Stimulated activated CD8-positive, alpha-beta memory T cell treated with anti-CD3 and anti-CD28 coated beads, Interleukin-15, amount 100 ng/mL, for 48 hours (primary cell): ENCODE measurements at regions not wholly inside any gene's neighbourhood (a gene's known extent, or its start where the extent isn't known, plus 50 kb on each side); places are given as distances from the start of the nearest gene placed in this dataset.

Experiments
- DNase-seq, 2 donors: peaks; one replicate each; pipeline ENCODE4 v3.0.0-alpha.2; 2020; ENCODE audit warnings: low read depth in 2 of 2

DNA sequence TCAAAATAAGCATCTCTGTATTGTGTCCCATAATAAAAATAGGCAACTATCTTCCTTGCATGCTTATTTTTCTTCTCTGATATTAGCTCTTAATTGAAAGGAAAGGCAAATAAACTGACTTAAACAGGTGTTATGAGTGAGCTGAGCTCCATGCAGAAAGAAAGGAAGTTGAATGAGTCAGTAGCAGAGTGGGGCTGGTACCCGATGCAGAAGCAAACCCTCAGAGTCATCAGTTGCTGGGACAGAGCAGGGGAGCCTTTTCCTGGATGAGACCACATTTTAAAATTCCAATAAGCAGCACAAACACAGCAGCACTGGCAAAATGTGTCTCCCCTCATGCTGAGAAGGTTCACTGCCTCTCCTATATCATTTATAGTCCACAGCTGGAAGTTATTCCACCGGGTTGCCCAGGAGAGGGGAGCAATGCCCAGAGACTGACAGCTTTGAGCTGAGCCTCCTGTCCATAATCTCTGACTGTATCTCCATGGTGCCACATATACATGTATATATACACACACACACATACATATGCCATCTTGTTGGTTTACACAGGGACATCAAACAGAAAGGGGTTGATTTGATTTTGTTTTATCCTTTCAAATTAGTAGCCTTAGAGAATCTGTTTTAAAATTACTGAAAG, 274.3 kb upstream of the PPARGC1A start:
- DNase-seq = no peak

GRCh38 chr4:24163314-24163713, 273.5 kb upstream of the PPARGC1A start:
- no peak for DNase-seq

DNA sequence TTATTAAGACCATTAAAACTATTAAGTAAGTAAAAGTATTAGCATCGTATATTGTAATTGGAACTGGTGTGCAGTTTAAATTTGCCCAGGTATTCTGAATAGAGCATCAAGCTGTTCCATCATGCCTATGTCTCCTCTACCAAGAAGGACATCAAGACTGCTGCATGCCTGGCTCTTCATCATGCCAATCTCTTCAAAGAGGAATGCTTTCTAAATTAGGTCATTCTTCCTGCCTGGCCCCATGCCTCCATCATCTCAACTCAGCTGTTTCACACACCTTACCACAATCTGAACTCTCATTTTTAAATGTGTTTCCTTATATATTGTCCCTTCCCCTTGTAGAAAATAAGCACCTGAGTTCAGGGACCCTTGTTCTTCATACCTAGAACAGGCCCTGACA, 270.5 kb upstream of the PPARGC1A start:
- no peak for DNase-seq

DNA sequence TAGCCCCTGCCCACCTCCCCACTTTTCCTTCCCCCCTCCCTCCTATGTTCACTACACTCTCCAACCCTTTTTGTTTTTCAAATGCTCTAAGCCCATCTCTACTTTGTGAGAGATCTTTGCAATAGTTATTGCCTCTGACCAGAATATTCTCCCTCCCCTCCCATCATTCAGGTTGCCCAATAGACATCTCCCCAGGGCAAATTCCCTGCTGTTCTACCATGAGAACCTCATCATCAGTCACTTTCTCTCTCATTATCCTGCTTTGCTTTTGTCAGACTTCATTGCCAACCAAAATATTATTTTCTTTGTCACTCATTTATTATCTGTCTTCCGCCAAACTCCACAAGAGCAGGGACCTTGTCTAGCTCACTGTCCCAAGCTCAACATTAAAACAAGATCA, 268.2 kb upstream of the PPARGC1A start:
- DNase-seq = no peak

- no peak for DNase-seq
Observed at GRCh38 chr4:24150034-24150433, 260.2 kb upstream of the PPARGC1A start.

GRCh38 chr4:24146127-24146526, 256.3 kb upstream of the PPARGC1A start:
- no peak for DNase-seq

DNA sequence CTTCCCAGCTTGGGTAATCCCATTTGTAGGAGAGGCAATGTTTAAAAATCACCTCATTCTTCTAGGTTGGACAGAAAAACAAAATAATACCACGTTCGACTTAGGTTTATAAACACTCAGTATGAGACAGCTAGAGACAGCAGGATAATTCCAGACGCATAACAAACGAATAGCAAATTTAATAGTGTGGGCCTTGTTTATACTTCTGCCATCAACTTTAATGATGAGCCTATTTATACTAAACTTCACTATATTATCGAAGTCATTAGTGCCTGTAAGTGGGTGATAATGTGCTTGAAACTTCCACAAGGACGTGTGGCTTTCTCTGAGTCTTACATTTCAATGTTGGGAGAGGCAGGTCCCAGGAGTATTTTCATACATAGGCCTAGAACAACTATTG, 255.7 kb upstream of the PPARGC1A start:
- DNase-seq = no peak

DNA sequence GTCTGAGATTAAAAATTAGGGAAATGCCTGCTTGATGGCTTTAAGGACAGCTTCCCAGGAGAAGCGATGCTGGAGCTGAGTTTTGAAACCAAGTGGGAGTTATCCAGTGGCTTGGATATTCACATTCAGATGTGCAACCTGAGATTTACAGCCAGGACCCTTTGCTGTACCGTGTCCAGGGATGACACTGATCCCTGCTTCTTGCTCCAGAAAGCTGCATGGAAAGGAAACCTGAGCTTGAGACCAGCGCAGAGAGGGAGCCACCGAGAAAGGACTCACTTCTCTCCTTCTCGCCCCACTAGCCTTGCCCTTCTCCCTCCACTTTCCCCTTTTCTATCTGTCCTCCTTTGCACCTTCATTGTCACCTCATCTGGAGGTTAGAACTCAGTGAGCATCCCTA, 254.5 kb upstream of the PPARGC1A start:
- DNase-seq = no peak

GRCh38 chr4:24143741-24144140, 253.9 kb upstream of the PPARGC1A start:
- no peak for DNase-seq

- DNase-seq = no peak
Observed at GRCh38 chr4:24141836-24142235, 252.0 kb upstream of the PPARGC1A start.

- no peak for DNase-seq
Observed at GRCh38 chr4:24140892-24141291, 251.0 kb upstream of the PPARGC1A start.

DNA sequence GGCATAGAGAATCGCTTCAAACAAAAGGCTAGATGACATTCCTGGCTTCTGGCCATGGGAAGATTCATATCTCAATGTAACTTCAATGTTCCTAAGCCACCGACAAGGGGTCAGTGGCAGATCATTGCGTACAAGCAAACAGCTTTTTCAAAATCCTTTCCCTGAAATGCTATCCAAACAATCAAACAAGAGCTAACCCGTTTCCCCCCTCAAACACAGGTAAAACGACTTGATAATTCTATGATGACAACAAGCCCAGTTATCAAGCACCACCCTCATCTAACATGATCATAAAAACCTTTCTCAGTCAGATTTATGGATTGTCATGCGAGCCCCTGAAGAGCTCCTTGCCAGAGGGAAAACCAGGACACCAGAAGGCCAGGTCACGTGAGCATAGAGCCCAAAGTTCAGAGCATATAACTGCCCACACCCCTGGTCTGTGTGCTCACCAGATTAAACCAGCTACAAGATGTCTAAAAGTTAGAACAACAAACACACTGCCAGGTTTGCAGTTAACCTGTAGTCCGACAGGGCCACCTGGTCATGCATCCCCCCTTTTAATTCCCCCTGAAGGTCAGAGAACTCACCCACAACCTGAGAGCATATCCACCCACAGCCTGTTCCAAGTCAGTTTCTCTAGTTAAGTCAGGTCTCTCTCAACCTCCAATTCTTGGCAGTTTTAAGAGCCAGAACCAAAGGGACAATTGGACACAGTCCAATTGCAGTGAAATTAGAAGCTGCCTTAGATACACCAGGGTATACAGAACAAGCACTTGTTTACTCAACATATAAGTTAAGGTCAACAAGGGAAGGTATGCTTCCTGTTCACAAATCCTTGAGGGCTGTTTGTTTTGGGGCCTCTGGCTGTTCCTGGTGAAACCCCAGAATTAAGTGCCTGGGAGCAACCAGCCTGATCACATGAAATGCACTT, 248.1 kb upstream of the PPARGC1A start:
- no peak for DNase-seq

- DNase-seq = no peak
Observed at GRCh38 chr4:24131954-24132673, 242.3 kb upstream of the PPARGC1A start.

DNA sequence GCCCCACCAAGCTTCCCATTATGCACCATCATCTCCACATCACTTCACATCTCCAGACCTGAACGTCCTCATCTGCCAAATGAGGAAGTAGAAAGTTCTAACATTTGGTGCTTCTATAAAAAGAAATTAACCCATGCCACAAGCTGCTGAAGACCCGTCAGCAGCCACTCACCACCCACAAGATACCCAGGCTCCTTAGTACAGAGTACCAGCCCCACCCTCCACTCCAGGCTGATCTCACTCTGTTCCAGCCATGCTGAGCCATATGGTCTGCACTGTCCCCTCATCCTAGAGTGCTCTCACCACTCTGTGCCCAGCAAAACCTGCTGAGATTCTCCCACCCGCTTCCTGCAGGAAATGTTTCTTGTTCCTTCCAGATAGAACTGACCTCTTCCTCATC, 240.8 kb upstream of the PPARGC1A start:
- DNase-seq = no peak

DNA sequence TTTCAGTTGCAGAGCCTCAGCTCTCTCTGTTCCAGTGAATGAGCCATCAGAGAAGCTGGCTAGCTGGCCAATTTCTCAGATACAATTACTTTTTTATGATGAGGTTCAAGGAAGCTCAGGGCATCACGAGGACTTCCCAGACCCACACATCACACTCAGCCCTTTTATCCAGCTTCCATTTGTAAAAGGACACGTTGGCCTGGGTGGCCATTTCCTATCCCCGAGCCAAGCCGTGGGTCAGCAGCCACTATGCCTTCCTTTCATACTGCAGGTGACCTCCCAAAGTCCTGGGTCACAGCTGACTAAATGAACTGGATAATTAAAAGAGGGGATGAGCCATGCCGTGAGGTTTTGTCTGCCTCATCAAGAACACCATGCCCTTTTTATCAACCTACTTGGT, 236.9 kb upstream of the PPARGC1A start:
- no peak for DNase-seq

DNA sequence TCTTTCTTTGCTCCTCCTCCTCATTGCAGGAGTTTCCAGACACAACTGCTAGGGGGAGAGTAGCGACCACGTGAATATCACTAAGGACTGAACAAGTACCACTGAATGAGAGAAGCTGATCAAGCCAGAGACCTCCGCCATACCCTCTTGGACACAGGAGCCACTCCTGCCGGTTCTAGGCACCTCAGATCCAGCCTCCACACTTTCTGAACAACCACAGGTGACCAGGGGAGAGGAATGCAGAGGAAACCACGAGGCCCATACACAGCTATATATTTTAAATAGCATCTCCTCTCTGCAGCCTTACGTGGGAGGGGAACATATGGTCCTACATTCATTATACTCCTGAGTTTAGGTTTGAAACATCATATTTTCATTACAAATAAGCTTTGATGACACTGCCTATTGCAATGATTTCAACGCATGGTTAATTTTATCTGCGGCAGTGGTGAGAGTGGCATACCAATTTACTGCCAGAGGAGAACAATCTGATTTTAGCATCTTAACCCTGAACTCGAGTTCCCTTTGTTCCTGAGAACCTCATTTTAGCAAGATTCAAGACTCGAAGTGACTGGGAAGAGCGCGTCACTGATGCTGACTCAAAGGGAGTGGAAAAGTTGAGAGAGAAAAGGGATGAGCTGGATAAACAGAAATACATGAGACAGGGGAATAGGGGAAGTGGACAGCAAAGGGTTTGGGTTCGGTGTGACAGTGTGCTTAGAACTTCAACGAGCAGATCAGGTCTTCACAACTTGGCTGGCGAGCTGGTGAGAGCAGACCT, 231.7 kb upstream of the PPARGC1A start:
- no peak for DNase-seq

GRCh38 chr4:24117975-24118374, 228.1 kb upstream of the PPARGC1A start:
- DNase-seq = no peak

GRCh38 chr4:24116107-24116506, 226.3 kb upstream of the PPARGC1A start:
- no peak for DNase-seq

DNA sequence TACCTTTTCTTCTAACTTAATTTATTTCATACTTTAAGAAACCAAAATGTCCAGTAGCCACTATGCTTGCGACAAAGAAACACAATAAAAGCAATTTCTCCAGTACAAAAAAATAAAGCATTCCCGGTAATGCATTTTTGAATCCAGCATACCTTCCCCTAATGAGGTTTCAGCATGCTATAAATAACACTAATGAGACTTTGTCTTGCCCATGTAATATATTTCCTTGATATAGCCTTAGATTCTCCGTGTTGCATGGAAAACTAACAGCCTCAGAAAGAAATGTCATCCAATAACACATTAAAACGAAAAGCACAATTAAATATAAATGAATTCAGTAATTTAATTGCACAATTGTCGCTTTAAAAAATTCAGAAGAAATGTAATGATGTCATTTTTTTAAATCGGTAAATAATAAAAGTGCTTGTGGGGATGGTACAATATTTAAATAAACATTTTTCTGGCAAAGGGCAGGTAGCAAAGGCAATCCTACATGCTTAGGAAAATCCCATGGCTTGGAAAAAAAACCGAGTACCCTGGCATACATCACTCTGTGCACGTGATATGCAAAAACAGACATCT, 225.2 kb upstream of the PPARGC1A start:
- DNase-seq = no peak

DNA sequence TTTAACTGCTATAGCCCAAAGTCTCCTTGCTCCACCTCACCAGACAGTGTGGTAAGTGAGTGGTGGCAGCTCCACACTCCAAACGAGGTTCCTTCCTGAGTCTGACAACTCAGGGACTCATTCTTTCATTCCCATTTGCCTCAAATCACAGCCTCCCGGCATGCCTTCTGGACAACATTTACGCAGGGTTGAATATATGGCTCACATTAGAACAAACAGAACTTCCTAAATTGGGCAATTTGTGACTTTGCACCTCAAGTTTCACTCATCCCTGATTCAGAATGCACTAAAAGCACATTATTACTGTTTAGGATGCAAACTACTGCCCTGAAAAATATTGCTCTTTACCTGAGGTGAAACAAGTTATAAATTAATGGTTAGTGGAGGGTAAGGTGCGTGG, 224.6 kb upstream of the PPARGC1A start:
- no peak for DNase-seq

- no peak for DNase-seq
Observed at GRCh38 chr4:24112466-24112865, 222.6 kb upstream of the PPARGC1A start.
